Breast epithelium (tissue), 4 donors: ENCODE measurements at regions not wholly inside any gene's neighbourhood (a gene's known extent, or its start where the extent isn't known, plus 50 kb on each side); places are given as distances from the start of the nearest gene placed in this dataset.
A peak's percentile ranks its signal among the peaks of the same experiment; 100 is the strongest.

Source experiments
- DNase-seq, 2 donors: peaks; one replicate each; pipeline ENCODE4 v3.0.0-alpha.2; 2019; ENCODE audit warnings: low spot score in 2 of 2
- H3K27ac ChIP-seq, 2 donors: fragments of 200-600 bp; sonication (generic) in 1 of 2; one replicate each; pipeline ENCODE4 v1.5.1; 2016 to 2019; ENCODE audit warnings: mild to moderate bottlenecking in 1 of 2
- H3K27me3 ChIP-seq, 2 donors: fragments of 200-600 bp; sonication (generic) in 1 of 2; one replicate each; pipeline versions ENCODE4 v1.5.1 to v1.6.0; 2017 to 2019; ENCODE audit warnings: control low read depth in 1 of 2, mild to moderate bottlenecking in 1 of 2
- H3K36me3 ChIP-seq: fragments of 200-600 bp; one replicate; pipeline ENCODE4 v1.5.1; 2019
- H3K4me1 ChIP-seq, 2 donors: fragments of 200-600 bp; sonication (generic); one replicate each; pipeline ENCODE4 v1.5.1; 2016 to 2019; ENCODE audit warnings: control low read depth in 1 of 2
- H3K4me3 ChIP-seq, 3 donors: fragments of 200-600 bp; sonication (generic); 1 replicate in 2 of 3; 2 replicates in 1 of 3; pipeline ENCODE4 v1.5.1; 2016 to 2019; ENCODE audit warnings: mild to moderate bottlenecking in 3 of 3, moderate library complexity in 2 of 3
- H3K9me3 ChIP-seq, 2 donors: fragments of 200-600 bp; sonication (generic) in 1 of 2; one replicate each; pipeline ENCODE4 v1.5.1; 2016 to 2019; ENCODE audit warnings: control low read depth in 1 of 2
- POLR2A ChIP-seq: fragments of 450-650 bp; IDR thresholded peaks from one replicate; pipeline ENCODE4 v1.6.1; 2016; ENCODE audit warnings: antibody characterized with exemption, mild to moderate bottlenecking, moderate library complexity
- POLR2AphosphoS5 ChIP-seq, 3 donors: sonication (generic); formaldehyde crosslinking; IDR thresholded peaks; one replicate each; pipeline ENCODE4 v1.6.1; 2017; ENCODE audit warnings: antibody characterized with exemption in 3 of 3
- intact Hi-C: fragments of 100-400 bp; cut with DNase I; formaldehyde crosslinking; loops from one replicate; pipeline ENCODE4 v1.15.1; 2023; ENCODE audit warnings: low total_unique reads
- TF ChIP-seq, protein P1 (sequence below), 3 donors: fragments of 450-650 bp; IDR thresholded peaks; one replicate each; pipeline ENCODE4 v1.5.1; 2016 to 2017; ENCODE audit warnings: antibody characterized with exemption in 3 of 3, mild to moderate bottlenecking in 3 of 3, moderate library complexity in 3 of 3

DNA sequence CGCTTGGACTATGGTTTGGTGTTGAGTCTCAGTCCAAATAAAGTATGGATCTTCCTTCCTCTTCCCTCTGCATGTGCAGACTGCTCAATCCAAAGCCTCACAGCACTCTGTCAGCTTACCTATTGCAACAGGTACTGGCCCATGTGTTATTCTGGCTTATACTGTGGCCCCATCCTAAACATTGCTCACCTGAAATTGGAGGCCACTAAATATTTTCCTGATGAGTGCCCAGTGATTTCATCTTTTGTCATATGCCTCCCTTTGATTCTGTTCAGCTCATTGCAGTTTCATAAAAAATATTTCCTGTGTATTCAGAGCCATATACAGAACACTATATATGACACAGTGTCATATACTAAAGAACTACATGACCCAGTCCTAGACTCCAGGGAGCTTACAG, 86.3 kb upstream of the FAM136A start:
- no peak overlapping the region for H3K4me3 ChIP-seq
- TF ChIP-seq POLR2AphosphoS5 (IDR thresholded peaks at IDR 0.05) (no peak), POLR2A (no peak)
- TF ChIP-seq, protein P1, sequence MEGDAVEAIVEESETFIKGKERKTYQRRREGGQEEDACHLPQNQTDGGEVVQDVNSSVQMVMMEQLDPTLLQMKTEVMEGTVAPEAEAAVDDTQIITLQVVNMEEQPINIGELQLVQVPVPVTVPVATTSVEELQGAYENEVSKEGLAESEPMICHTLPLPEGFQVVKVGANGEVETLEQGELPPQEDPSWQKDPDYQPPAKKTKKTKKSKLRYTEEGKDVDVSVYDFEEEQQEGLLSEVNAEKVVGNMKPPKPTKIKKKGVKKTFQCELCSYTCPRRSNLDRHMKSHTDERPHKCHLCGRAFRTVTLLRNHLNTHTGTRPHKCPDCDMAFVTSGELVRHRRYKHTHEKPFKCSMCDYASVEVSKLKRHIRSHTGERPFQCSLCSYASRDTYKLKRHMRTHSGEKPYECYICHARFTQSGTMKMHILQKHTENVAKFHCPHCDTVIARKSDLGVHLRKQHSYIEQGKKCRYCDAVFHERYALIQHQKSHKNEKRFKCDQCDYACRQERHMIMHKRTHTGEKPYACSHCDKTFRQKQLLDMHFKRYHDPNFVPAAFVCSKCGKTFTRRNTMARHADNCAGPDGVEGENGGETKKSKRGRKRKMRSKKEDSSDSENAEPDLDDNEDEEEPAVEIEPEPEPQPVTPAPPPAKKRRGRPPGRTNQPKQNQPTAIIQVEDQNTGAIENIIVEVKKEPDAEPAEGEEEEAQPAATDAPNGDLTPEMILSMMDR (IDR thresholded peaks at IDR 0.05): no peak
- no peak overlapping the region for H3K27ac ChIP-seq
- H3K36me3 ChIP-seq: no peaks in the 10 kb centered on the region
- no peak for DNase-seq
- no peaks in the 10 kb centered on the region for H3K4me1 ChIP-seq
- no peaks in the 10 kb centered on the region for H3K27me3 ChIP-seq
- intact Hi-C loops: no loop called here
- no peaks in the 10 kb centered on the region for H3K9me3 ChIP-seq

DNA sequence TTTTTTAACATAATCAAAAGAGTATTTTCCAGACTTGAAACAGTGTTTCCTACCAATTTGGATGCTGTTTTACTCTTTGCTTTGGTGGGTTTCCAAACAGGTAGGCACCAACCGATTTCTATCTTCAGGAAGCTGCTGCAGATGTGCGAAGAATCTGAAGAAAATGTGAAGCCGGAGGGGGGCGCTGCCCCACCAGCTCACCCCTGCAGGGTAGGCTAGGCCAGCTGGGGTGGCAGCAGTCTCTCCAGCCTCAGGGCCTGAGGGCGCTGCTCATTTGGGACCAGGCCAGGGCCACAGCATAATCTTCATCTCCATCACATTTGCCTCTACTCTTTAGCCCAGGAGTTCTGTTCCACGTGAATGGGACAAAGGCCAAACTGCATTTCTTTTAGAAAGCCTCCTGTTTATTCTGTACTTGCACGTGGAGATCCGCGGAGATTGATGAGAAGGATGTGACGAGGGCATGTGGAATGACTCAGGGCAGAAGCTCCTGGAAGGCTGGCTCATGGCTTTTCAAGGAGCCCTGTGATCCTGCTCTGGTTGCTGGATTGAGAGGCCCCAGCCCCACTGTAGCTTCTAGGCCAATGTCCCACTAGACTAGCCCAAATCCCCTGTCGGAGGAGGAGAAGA, 84.2 kb upstream of the FAM136A start:
- H3K27ac ChIP-seq: no peak overlapping the region
- intact Hi-C loops: no loop called here
- no peaks in the 10 kb centered on the region for H3K36me3 ChIP-seq
- no peaks in the 10 kb centered on the region for H3K4me1 ChIP-seq
- DNase-seq: peak in 1 of 2 donors; percentile 27
- H3K9me3 ChIP-seq: no peaks in the 10 kb centered on the region
- no peaks in the 10 kb centered on the region for H3K27me3 ChIP-seq
- H3K4me3 ChIP-seq: no peak overlapping the region
- TF ChIP-seq, protein P1 (IDR thresholded peaks at IDR 0.05): no peak
- TF ChIP-seq POLR2A (no peak), POLR2AphosphoS5 (IDR thresholded peaks at IDR 0.05) (no peak)

- Histone ChIP-seq H3K36me3 (no peaks in the 10 kb centered on the region), H3K4me3 (no peak overlapping the region), H3K9me3 (no peaks in the 10 kb centered on the region), H3K4me1 (no peaks in the 10 kb centered on the region), H3K27ac (no peak overlapping the region), H3K27me3 (no peaks in the 10 kb centered on the region)
- intact Hi-C loops: no loop called here
- TF ChIP-seq POLR2AphosphoS5 (IDR thresholded peaks at IDR 0.05) (no peak), POLR2A (no peak)
- TF ChIP-seq, protein P1 (IDR thresholded peaks at IDR 0.05): no peak
- no peak for DNase-seq
Measured at GRCh38 chr2:70385204-70385603, 83.3 kb upstream of the FAM136A start.

DNA sequence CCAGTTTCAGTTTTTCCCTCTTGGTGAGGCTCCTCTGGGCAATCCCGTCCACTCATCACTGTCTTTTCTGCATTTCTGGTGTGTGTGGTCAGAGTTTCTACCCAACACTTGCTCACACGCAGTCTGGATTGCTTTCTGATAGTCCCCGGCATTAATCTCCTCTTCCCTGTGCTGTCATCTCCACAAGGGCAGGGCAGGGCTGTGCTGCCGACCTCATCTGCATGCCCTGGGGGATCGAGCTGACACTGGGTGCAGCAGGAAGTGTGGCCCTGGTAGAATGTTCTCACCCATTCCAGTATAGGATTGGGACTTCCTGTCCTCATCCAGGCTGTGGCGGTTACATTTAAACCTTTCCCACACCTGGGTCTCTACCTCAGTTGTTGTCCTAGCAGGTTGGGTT, 80.0 kb upstream of the FAM136A start:
- no peak overlapping the region for H3K4me3 ChIP-seq
- H3K27me3 ChIP-seq: no peaks in the 10 kb centered on the region
- no peaks in the 10 kb centered on the region for H3K36me3 ChIP-seq
- intact Hi-C loops: no loop called here
- H3K27ac ChIP-seq: peak overlapping the region in 1 of 2 donors; percentile 1
- no peaks in the 10 kb centered on the region for H3K9me3 ChIP-seq
- TF ChIP-seq, protein P1 (IDR thresholded peaks at IDR 0.05): no peak
- no peak for TF ChIP-seq POLR2AphosphoS5 (IDR thresholded peaks at IDR 0.05)
- no peak for TF ChIP-seq POLR2A
- H3K4me1 ChIP-seq: no peaks in the 10 kb centered on the region
- no peak for DNase-seq

- Histone ChIP-seq H3K36me3 (no peaks in the 10 kb centered on the region), H3K4me3 (no peak overlapping the region), H3K27me3 (no peaks in the 10 kb centered on the region), H3K4me1 (no peaks in the 10 kb centered on the region), H3K27ac (no peak overlapping the region), H3K9me3 (no peaks in the 10 kb centered on the region)
- no peak for DNase-seq
- TF ChIP-seq POLR2AphosphoS5 (IDR thresholded peaks at IDR 0.05) (no peak), POLR2A (no peak)
- TF ChIP-seq, protein P1 (IDR thresholded peaks at IDR 0.05): no peak
- intact Hi-C loops: no loop called here
Measured at GRCh38 chr2:70381235-70381634, 79.4 kb upstream of the FAM136A start.
